GM18870 (cell line): ENCODE measurements at regions not wholly inside any gene's neighbourhood (a gene's known extent, or its start where the extent isn't known, plus 50 kb on each side); places are given as distances from the start of the nearest gene placed in this dataset.

ENCODE experiments used
- ATAC-seq: cut with Tn5 transposase; IDR thresholded peaks from one replicate; pipeline ENCODE4 v1.9.1; 2021; ENCODE audit warnings: moderate library complexity; ENCODE audit not compliant: unreplicated experiment

DNA sequence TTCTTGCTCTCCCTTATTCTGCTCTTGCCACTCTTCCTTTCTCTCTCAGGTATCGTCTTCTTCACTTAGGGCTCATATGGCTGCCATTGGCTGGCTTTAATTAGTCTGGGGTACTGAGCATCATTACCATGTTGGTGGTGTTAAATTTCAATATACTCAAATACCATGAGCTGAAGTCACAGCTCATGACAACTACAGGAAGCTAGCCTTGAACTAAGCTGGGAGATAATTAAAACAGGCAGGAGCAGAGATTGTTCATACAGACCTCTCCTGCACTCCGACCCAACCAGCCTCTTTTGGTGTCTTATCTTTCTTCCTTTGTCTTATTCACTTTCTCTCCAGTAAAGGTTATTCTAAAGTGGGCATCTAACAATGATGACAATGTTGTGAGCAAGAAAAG lies 130.9 kb upstream of the BLID start:
- no peak for ATAC-seq

DNA sequence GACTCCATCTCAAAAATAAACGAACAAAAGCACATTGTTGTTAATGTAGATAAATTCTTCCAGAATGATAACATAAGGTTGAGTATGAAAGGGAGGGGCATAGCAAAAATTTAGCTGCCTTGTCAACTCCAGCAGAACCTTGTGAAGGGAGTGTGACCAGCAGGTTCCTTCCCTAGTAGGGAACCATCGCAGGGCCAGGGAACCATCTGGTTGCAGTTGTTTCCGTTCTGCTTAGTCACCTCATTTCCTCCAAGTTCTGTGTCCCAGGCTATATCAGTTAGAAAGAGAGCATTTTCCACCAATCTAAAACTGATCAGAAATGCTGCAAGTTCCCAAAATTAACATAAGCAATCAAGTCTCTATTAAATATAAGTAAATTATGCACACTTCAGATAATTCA lies 126.7 kb upstream of the BLID start:
- ATAC-seq = no peak

DNA sequence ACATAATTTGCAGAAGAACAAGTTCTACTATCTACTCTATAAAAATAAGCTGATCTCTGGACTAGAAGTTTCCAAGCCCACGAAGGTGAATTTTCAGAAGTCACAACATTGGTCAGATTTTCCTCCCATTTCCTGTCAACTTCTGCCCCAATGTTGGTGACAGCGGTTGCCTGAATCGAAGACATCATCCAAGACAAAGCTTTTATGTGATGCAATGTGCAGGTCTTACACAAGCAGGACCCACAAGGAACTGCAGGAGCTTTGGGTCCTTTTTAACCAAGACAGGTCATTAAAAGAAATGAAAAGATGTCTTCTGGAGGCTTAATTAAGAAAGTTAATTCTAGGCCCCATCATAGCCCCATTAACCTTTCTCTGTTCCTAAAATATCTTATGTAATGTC lies 125.6 kb upstream of the BLID start:
- ATAC-seq = no peak

DNA sequence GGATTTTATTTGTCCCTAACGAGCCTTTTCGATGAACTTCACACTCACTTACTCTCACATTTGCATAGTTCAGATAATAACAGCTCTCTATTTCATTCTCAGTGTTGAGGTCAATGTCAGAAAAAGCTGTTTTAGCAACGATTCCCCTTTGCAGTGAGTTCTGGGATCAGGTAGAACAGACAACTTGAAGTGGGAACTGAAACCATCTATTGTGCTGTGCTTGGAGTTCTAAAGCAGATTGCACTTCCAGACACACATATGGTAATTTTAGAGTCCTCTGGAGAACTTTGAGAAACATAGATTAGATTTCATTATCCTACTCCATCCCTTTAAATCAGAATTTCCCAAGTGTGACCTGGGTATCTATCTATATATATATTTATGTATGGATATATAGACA lies 124.6 kb upstream of the BLID start:
- ATAC-seq = no peak

DNA sequence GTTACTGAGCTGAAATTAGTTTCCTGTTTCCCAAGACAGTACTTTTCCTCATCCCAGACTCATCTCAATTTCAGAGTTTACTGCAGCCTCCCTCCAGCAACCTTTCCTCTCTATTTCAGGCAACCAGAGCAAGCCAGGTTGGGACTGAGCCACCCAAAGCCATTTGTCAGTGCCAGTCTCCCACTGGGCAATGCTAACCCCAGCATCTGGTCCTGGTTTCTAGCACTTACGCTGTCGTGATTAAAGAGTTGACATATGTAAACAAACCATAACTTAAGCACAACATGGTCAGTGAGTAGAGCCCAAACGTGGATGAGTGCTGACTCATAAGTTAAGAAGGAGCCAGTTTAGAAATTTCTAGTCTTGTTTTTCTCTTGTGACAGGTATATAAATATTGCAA lies 119.6 kb upstream of the BLID start:
- no peak for ATAC-seq

DNA sequence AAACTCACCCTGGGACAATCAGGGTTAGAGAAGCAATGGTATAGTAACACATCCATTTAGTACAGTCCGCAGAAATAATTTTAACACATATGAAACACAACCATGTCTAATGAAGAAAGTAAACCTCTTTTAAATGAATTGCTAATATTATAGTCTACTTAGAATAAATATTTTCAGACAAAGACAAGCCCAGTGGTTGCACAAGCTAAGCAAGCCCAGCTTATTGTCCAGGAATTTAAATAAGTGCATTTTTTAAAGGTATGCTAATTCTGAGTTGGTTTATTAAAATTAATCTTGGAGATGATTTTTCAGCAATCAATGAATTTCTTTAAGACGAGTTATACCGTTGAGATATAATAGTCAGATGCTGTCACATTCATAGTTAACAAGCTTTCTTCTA lies 118.8 kb upstream of the BLID start:
- no peak for ATAC-seq

DNA sequence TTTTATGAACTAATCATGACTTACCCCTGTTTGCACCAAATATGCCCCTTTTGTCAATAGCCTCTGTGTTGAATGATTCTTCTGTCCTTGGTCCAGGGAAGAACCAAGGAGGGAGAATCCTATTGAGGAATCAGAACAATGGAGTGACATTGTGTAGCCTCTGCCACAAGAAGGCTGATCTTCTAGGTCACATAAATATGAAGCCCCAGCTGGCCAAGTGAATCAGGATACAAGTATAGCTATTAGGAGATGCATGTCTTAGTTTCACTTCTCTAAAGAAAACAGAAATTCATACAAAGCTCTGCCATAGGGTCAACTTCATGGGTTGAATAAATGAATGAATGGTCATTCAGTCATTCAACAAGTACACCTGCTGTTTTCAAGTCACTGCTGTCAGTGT lies 118.2 kb upstream of the BLID start:
- ATAC-seq = no peak

DNA sequence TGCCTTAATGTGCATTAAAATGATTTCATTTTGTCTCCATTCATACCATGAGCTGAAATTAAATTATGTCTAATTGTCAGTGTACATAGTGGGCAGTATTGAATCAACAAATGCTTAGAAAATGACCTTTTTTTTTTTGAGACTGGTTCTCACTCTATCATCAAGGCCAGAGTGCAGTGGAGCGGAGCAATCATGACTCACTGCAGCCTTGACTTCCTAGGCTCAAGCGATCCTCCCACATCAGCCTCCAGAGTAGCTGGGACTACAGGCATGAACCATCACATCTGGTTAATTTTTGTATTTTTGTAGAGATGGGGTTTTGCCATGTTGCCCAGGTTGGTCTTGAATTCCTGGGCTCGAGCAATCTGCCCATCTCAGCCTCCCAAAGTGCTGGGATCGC lies 117.0 kb upstream of the BLID start:
- ATAC-seq = no peak

DNA sequence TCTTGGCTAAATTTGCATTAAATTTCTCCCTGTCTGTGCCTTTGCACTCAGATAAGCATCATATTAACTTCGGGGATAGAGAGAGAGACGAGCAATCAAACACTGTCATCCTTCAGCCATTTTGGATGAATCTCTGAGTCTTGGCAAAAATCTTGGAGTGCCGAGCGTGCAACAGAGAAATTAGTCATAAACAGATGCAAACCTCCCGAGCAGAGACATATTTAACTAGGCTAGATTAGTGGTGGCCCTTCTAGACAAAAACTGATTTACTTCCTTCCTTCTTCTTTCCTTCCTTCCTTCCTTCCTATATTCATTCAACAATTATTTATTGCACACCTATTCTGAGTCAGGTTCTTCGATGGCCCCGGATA lies 114.4 kb upstream of the BLID start:
- ATAC-seq = no peak

DNA sequence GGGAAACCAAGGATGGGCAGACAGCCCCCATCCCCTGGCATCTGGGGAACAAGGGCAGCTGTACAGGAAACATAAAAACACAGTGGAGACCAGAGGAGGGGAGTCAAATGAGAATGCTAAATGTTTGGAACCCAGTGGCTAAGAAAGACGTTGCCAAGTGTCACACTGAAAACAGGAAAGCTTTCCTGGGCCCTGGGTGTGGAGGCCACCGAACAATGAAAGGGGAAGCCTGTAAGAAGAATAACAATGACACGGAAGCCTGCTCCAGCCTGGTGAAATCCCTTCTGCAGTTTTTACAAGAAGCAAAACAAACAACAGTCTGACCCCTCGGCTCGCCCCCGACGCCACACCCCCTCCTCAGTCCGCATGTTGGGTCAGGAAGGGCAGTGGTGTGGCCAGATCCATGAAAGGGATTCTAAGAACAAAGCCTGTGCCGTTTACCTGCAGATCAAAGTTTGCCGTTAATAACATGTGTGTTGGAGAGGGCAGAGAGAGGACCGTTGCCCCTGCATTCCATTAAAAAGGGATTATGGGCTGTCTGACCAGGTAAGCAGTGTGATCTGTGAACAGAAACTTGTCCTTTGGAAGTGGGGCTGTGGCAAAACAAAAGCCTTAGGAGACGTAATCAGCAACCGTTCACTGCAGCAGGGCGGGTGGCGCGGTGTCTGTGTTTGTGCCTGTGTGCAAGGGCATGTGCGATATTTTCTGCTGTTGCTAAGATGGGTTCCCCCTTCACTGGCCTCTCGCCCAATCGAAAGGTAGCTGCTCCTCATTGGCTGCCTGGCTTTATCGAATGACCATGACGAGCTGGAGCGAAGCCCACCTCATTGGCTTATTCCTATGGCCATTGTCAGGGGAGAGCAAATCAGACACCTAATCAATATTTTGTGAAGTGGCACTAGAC lies 113.7 kb upstream of the BLID start:
- no peak for ATAC-seq

DNA sequence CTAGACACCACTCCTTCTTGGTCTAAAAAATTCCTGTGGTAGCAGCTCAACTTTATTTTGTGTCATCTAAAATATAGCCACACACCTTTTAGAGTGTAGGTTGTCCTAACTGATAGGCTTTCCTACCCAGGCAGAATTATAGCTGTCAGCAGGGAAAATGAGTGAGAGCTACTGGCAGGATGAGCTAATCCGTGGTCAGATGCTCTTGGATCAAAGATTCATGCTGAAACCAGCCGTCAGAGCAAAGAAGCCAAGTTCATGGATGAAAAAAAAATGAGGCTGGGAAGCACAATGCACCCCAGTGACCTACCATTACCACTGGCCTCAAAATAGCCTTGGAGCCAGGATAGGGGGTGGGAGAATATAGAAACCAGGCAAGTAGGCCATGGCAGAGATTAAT lies 113.1 kb upstream of the BLID start:
- ATAC-seq = no peak

DNA sequence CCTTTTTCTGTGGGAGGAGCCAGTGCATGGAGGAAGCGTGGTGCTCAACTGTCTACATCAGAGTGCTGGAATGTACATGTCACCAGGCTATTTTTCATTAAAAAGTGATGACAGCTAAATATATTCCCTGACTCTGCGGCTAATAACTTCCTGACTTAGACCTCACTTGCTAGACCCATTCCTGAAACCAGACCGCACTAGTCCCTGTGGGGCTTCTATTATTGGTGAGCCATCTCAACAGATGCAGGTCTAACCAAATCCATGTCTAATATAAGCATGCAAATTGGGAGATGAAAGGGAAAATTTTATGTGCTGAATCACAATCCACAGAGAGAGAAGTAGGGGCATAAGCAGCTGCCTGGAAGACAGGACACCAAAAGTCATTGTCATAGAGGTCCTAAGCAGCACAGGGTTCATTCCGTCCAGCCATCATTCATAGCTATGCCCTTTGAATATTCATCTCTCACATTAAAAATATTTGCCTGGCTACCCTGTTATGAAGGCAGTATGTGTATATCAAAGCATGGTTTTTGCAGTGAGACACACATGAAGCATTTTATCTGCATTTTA lies 110.9 kb upstream of the BLID start:
- no peak for ATAC-seq

DNA sequence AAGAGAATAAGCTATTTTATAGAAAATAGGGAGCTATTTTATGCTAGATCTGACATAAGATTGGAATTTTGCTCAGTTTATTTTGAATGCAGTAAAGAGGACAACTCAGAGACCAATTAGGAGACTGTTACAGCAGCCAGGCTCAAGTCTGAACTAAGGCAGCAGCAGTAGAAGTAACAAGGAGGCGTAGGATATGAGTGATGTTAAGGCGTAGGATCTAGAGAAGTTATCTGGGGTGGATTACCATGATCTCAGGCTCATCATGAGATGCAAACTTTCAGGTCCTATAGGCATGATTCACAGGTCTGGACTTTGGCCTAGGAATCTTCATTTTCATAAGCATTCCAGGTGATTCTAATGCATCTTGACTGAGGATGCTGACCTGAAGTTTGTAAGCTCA lies 108.9 kb upstream of the BLID start:
- ATAC-seq = no peak

DNA sequence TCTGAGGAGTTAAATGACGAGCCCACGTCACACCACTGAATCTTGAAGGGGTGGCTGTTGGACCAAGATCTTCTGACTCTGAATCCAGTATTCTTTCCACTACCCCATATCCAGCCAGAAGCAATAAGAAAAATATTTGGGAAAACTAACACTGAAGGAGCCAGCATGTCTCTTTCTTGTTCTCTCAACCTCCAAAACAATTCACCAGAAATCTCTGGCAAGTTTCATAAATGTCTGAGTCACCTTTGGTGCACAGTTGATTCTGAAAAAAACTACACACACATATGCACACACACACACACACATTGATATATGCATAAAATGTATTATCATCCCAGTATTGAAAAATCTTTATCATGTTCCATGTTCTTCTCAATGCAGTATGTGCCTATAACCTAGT lies 104.3 kb upstream of the BLID start:
- no peak for ATAC-seq

DNA sequence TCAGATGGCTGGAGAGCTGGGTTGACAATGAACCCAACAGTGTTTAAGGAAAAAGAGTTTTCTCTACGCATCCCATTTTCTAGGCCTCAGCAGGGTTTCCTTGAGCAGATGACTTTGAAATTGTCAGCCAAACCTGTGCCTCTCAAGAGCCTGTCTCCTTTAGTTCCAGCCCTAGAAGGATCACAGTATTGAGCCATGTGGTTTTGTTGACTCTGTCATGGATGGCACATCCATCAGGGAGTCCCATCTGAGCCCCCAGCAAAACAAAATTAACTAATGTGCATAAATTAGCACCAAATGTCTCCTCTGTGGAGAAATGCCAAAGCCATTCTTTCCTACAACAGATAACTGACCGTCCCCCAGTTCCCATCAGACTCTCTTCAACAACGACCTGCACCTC lies 103.8 kb upstream of the BLID start:
- ATAC-seq = no peak

DNA sequence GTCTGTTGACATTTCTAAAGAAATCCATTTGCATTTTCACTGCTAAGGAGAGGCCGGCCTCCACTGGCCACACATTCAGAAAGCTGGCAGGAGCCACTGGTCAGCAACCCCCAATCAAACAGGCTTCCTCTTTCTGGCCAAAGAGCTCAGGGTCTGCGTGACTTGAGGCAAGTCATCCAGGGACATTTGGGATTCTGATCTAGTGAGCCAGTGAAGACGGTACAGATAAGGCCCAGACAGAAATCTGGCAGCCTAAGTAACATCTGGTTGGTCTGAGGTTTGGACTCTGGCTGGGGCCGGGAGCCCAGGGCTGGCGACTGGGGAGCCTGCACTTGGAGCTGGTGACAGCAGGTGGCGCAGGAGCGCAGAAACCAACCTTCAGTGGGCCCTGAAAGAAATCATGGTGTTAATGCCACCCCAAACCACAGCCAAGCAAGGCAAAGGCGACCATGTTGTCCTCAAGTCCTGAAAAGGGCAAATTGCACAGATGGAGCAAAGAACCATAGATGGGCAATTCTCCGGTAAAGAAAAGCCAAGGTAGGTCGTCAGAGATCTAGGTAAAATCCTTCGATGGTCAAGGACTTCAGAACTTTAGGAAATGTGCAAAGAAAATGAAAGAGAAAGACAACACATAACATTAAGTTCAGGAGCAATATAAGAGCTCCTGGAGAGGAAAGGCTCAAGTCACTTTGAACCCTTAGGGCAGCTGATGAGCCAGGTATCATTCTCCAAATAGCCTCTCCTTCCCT lies 99.4 kb upstream of the BLID start:
- ATAC-seq = no peak

DNA sequence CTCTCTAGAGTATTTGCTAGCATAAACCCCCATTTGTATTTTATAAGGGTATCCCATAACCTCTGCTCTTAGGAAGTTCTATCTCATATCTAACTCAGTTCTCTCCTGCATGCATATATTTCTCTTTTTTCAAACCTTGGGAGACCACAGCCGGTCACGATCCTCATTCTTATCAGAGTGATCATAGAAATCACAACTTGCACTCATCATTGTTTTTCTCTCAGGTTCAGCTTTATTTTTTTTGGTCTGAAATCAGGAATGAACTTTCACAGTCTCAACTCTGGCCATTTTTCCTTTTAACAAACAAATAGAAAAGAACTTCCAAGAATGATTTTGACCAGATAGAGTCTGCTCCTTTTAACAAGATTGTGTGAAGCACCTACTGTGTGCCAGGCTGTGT lies 98.6 kb upstream of the BLID start:
- no peak for ATAC-seq

DNA sequence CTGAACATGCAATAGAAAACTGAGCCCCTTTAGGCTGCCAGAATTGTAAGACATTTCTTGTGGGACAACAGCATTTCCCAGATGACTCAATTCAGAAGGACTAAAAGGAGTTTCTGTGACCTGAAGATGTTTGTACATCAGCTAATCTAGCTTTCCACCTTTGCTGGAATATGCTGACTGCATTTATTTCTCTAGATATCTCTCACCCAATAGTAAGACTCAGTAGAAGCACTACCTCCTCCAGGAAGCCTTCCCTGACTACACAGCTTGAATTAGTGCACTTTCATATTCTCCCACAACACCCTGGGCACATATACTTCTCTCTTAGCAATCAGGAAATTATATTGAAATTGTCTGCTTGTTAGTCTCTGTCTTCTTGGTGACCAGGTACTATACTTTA lies 98.1 kb upstream of the BLID start:
- no peak for ATAC-seq

DNA sequence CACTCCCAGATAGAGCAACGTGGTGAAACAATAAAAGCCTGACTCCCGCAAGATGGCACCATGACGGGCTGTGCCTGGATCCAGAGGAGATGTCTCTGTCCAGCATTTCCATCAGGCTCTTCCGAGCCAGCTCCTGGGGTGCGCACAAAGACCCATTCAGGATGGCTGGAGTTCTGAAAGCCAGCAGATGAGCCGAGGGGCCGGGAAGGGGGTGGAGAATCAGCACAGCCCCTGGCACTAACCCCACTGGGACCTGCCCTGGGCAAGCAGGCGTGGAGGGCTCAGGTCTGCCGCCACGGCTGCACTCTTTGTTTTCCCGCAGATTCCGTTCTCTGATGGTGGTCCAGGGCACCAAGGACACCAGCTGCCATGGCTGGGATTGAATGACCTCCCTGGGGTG lies 97.2 kb upstream of the BLID start:
- no peak for ATAC-seq

DNA sequence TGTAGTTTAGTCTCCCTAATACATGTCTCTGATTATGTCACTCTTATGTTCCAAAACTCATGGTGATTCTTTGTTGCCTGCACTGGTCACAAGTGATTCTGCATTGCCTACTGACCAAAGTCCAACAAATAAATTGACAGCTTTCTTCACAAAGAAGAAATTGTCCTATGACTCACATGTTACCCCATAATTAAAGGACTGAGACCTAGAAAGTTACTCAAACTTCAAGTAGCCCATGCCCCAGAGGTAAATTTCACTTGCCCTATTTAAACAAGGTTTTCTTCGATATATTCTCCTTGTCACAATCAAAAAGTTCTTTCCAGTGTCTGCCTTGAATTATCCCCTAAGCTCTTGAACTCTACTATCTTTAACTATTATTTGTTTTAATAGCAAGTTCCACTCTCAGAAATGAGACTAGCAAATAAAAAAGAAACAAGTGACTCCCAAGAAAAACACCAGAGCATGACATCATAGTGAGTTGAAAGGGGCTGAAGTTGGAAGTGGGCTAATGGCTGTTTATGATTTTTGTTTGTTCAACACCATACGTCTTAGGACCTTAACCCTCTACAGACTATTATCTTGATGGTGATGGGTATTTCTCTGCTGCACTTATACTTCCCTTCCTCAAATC lies 94.5 kb upstream of the BLID start:
- ATAC-seq = no peak

DNA sequence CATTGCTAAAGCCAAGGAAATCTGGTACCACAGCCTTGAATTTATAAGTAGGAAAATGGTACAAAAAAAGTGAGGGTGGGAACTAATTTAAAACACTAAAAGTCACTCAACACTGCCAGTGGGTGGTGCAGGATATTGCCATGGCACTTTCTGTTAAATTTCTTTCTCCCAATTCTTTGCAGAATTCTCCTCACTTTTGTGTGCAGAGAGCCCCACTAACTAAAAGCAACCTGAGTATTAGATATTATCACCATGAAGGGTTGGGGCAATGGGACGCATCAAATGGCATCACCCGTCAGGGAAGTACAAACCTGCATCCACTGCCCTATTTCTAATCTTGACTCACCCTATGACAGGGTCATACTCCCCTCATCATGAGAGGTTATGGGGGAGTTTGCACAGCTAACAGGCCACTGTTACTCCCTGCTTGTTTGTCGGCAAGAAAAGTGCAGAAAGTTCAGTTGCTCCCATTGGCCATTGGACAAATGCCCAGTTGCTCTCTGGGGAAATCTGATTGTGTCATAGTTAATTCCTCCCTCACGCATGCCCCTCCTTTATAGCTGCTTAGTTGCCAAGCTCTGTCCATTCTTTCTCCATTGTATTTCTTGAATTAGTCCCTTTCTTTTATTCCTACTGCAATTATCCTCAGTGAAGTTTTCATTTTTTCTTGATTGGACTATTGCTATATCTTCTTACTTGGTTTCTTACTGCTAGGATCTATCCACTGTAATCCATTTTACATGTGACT lies 93.8 kb upstream of the BLID start:
- no peak for ATAC-seq
